Mucosa of descending colon (tissue), 3 donors: ENCODE measurements at regions not wholly inside any gene's neighbourhood (a gene's known extent, or its start where the extent isn't known, plus 50 kb on each side); places are given as distances from the start of the nearest gene placed in this dataset.

ENCODE experiments used
- ATAC-seq: fragments of 200-7000 bp; cut with Tn5 transposase; one replicate; pipeline ENCODE4 v1.9.1; 2020; ENCODE audit warnings: mild to moderate bottlenecking, moderate library complexity
- DNase-seq, 3 donors: peaks; one replicate each; pipeline ENCODE4 v3.0.0-alpha.2; 2020
- H3K36me3 ChIP-seq: fragments of 200-600 bp; one replicate; pipeline ENCODE4 v1.8.0; 2021; ENCODE audit warnings: low read depth, mild to moderate bottlenecking
- H3K4me1 ChIP-seq: fragments of 200-600 bp; one replicate; pipeline ENCODE4 v1.8.0; 2021; ENCODE audit warnings: low read depth, mild to moderate bottlenecking
- H3K4me3 ChIP-seq: fragments of 200-600 bp; one replicate; pipeline ENCODE4 v1.8.0; 2021; ENCODE audit warnings: mild to moderate bottlenecking
- H3K9me3 ChIP-seq: fragments of 200-600 bp; one replicate; pipeline ENCODE4 v1.8.0; 2021; ENCODE audit warnings: mild to moderate bottlenecking
- CTCF ChIP-seq: fragments of 200-600 bp; IDR thresholded peaks from one replicate; pipeline ENCODE4 v1.8.0; 2022; ENCODE audit warnings: antibody characterized with exemption, mild to moderate bottlenecking
- intact Hi-C, 2 donors: fragments of 100-400 bp; cut with DNase I in 1 of 2; cut with micrococcal nuclease in 1 of 2; formaldehyde crosslinking; loops; one replicate each; pipeline versions ENCODE4 v1.11.0 to v1.11.1; 2022; cut with DNase I, micrococcal nuclease
- donor health status: DM: no; HTN: no; CAD: no; lungs with moderate emphysema.
- donor health status: DM: no; HTN: no; CAD: no.
- donor health status: DM: no; HTN: yes; CAD: no.

- no peaks in the 10 kb centered on the region for H3K36me3 ChIP-seq
- intact Hi-C loops: no loop called here
- H3K4me3 ChIP-seq: no peak overlapping the region
- no peak for TF ChIP-seq CTCF
- H3K4me1 ChIP-seq: no peaks in the 10 kb centered on the region
- H3K9me3 ChIP-seq: no peaks in the 10 kb centered on the region
- no peak for ATAC-seq
- no peak for DNase-seq
These were observed 509.2 kb upstream of the HS3ST1 start for GRCh38 chr4:11937941-11938340.

- Histone ChIP-seq H3K36me3 (no peaks in the 10 kb centered on the region), H3K9me3 (no peaks in the 10 kb centered on the region), H3K4me1 (no peaks in the 10 kb centered on the region), H3K4me3 (no peak overlapping the region)
- ATAC-seq (no peak), DNase-seq (no peak)
- intact Hi-C loops: no loop called here
- no peak for TF ChIP-seq CTCF
These were observed 502.6 kb upstream of the HS3ST1 start for GRCh38 chr4:11931266-11931820.

GRCh38 chr4:11929080-11929479 is 500.4 kb upstream of the HS3ST1 start:
- no peaks in the 10 kb centered on the region for H3K4me1 ChIP-seq
- H3K4me3 ChIP-seq: no peak overlapping the region
- no peak for DNase-seq
- no peak for TF ChIP-seq CTCF
- no peaks in the 10 kb centered on the region for H3K9me3 ChIP-seq
- ATAC-seq: no peak
- no peaks in the 10 kb centered on the region for H3K36me3 ChIP-seq
- intact Hi-C loops: no loop called here

- Histone ChIP-seq H3K36me3 (no peaks in the 10 kb centered on the region), H3K4me3 (no peak overlapping the region), H3K9me3 (no peaks in the 10 kb centered on the region), H3K4me1 (no peaks in the 10 kb centered on the region)
- TF ChIP-seq CTCF: no peak
- intact Hi-C loops: no loop called here
- no peak for DNase-seq
- no peak for ATAC-seq
These were observed 490.6 kb upstream of the HS3ST1 start for GRCh38 chr4:11919316-11919715.

GRCh38 chr4:11914406-11914805 is 485.7 kb upstream of the HS3ST1 start:
- intact Hi-C loops: no loop called here
- Histone ChIP-seq H3K4me1 (no peaks in the 10 kb centered on the region), H3K4me3 (no peak overlapping the region), H3K9me3 (no peaks in the 10 kb centered on the region), H3K36me3 (no peaks in the 10 kb centered on the region)
- DNase-seq: no peak
- ATAC-seq: no peak
- TF ChIP-seq CTCF: no peak

- Histone ChIP-seq H3K36me3 (no peaks in the 10 kb centered on the region), H3K9me3 (no peaks in the 10 kb centered on the region), H3K4me1 (no peaks in the 10 kb centered on the region), H3K4me3 (no peak overlapping the region)
- ATAC-seq: no peak
- TF ChIP-seq CTCF: no peak
- no peak for DNase-seq
- intact Hi-C loops: no loop called here
These were observed 484.2 kb upstream of the HS3ST1 start for GRCh38 chr4:11912886-11913285.
